Liver (tissue), 8 donors: ENCODE measurements at regions not wholly inside any gene's neighbourhood (a gene's known extent, or its start where the extent isn't known, plus 50 kb on each side); places are given as distances from the start of the nearest gene placed in this dataset.

Source experiments
- DNase-seq: peaks from one replicate; pipeline ENCODE4 v3.0.0-alpha.2; 2017; ENCODE audit warnings: low spot score
- H3K27ac ChIP-seq, 2 donors: one replicate each; pipeline ENCODE4 v1.7.0; 2013; ENCODE audit warnings: inconsistent platforms in 2 of 2, low read length in 2 of 2, control low read depth in 1 of 2, low read depth in 1 of 2, mild to moderate bottlenecking in 1 of 2
- H3K27me3 ChIP-seq, 4 donors: one replicate each; pipeline versions ENCODE4 v1.6.1 to v1.7.0; 2013; ENCODE audit warnings: low read length in 3 of 4, inconsistent platforms in 1 of 4, mild to moderate bottlenecking in 1 of 4, moderate library complexity in 1 of 4; ENCODE audit not compliant: control insufficient read depth in 4 of 4, insufficient read depth in 4 of 4
- H3K36me3 ChIP-seq, 4 donors: one replicate each; pipeline versions ENCODE4 v1.6.1 to v1.7.0; 2013; ENCODE audit warnings: low read length in 3 of 4, mild to moderate bottlenecking in 3 of 4, low read depth in 1 of 4, moderate library complexity in 1 of 4; ENCODE audit not compliant: control insufficient read depth in 4 of 4, insufficient read depth in 3 of 4
- H3K4me1 ChIP-seq, 4 donors: one replicate each; pipeline versions ENCODE4 v1.6.1 to v1.7.0; 2013; ENCODE audit warnings: low read length in 3 of 4, mild to moderate bottlenecking in 3 of 4, moderate library complexity in 1 of 4; ENCODE audit not compliant: control insufficient read depth in 4 of 4, insufficient read depth in 4 of 4
- H3K4me3 ChIP-seq, 3 donors: one replicate each; pipeline versions ENCODE4 v1.6.1 to v1.7.0; 2013; ENCODE audit warnings: low read length in 3 of 3, control low read depth in 1 of 3, low read depth in 1 of 3, mild to moderate bottlenecking in 1 of 3
- H3K9ac ChIP-seq, 2 donors: one replicate each; pipeline ENCODE4 v1.7.0; 2013; ENCODE audit warnings: low read length in 2 of 2, mild to moderate bottlenecking in 2 of 2, moderate library complexity in 2 of 2, control low read depth in 1 of 2, low read depth in 1 of 2
- H3K9me3 ChIP-seq, 4 donors: one replicate each; pipeline versions ENCODE4 v1.6.1 to v1.7.0; 2013; ENCODE audit warnings: low read length in 3 of 4; ENCODE audit not compliant: control insufficient read depth in 4 of 4
- FOXA1 ChIP-seq: IDR thresholded peaks from 2 replicates; pipeline ENCODE4 v1.6.1; 2016; ENCODE audit warnings: antibody characterized with exemption
- FOXA2 ChIP-seq: IDR thresholded peaks from 2 replicates; pipeline ENCODE4 v1.6.1; 2016; ENCODE audit warnings: antibody characterized with exemption
- GABPA ChIP-seq, 2 donors: IDR thresholded peaks in 1 of 2; conservative IDR thresholded peaks in 1 of 2; 2 replicates each; pipeline ENCODE4 v1.6.1; 2016; ENCODE audit warnings: antibody characterized with exemption in 2 of 2, mild to moderate bottlenecking in 1 of 2, moderate library complexity in 1 of 2
- HNF4A ChIP-seq, 2 donors: conservative IDR thresholded peaks; 2 replicates each; pipeline ENCODE4 v1.6.1; 2016; ENCODE audit warnings: antibody characterized with exemption in 2 of 2, mild to moderate bottlenecking in 2 of 2
- HNF4G ChIP-seq: IDR thresholded peaks from 2 replicates; pipeline ENCODE4 v1.6.1; 2016; ENCODE audit warnings: antibody characterized with exemption
- JUND ChIP-seq, 2 donors: IDR thresholded peaks; 2 replicates each; pipeline ENCODE4 v1.6.1; 2016; ENCODE audit warnings: antibody characterized with exemption in 2 of 2
- NR2F2 ChIP-seq: IDR thresholded peaks from 2 replicates; pipeline ENCODE4 v1.6.1; 2016; ENCODE audit warnings: antibody characterized with exemption
- RAD21 ChIP-seq, 2 donors: IDR thresholded peaks; 2 replicates each; pipeline ENCODE4 v1.6.1; 2016; ENCODE audit warnings: antibody characterized with exemption in 2 of 2, mild to moderate bottlenecking in 2 of 2
- RXRA ChIP-seq, 2 donors: IDR thresholded peaks; 2 replicates each; pipeline ENCODE4 v1.6.1; 2017 to 2018; ENCODE audit warnings: antibody characterized with exemption in 2 of 2, mild to moderate bottlenecking in 1 of 2
- SP1 ChIP-seq: IDR thresholded peaks from 2 replicates; pipeline ENCODE4 v1.6.1; 2018; ENCODE audit warnings: antibody characterized with exemption, mild to moderate bottlenecking
- YY1 ChIP-seq: IDR thresholded peaks from 2 replicates; pipeline ENCODE4 v1.6.1; 2016; ENCODE audit warnings: antibody characterized with exemption, mild to moderate bottlenecking
- WGBS: extraction: QIAGEN DNeasy Blood & Tissue Kit; methylation state at CpG from one replicate; pipeline ENCODE4 v1.1.7; 2013; 5-methylcytosine and 5-hydroxymethylcytosine counted together
- TF ChIP-seq, protein P1 (sequence below): IDR thresholded peaks from 2 replicates; pipeline ENCODE4 v1.6.1; 2016; ENCODE audit warnings: antibody characterized with exemption
- TF ChIP-seq, protein P2 (sequence below): fragments of 150-350 bp; IDR thresholded peaks from 2 replicates; pipeline ENCODE4 v1.5.1; 2017; ENCODE audit warnings: improper control_type of control experiment, low read depth, low read length; ENCODE audit not compliant: missing input control
- TF ChIP-seq, protein P3 (sequence below): IDR thresholded peaks from 2 replicates; pipeline ENCODE4 v1.6.1; 2016; ENCODE audit warnings: antibody characterized with exemption
- TF ChIP-seq, protein P4 (sequence below): IDR thresholded peaks from 2 replicates; pipeline ENCODE4 v1.6.1; 2016; ENCODE audit warnings: antibody characterized with exemption
- TF ChIP-seq, protein P5 (sequence below): IDR thresholded peaks from 2 replicates; pipeline ENCODE4 v1.6.1; 2016; ENCODE audit warnings: antibody characterized with exemption, mild to moderate bottlenecking
- donor health status: healthy.
- donor health status: healthy.
- donor health status: healthy.
- donor health status: healthy.
- donor health status: healthy.

DNA sequence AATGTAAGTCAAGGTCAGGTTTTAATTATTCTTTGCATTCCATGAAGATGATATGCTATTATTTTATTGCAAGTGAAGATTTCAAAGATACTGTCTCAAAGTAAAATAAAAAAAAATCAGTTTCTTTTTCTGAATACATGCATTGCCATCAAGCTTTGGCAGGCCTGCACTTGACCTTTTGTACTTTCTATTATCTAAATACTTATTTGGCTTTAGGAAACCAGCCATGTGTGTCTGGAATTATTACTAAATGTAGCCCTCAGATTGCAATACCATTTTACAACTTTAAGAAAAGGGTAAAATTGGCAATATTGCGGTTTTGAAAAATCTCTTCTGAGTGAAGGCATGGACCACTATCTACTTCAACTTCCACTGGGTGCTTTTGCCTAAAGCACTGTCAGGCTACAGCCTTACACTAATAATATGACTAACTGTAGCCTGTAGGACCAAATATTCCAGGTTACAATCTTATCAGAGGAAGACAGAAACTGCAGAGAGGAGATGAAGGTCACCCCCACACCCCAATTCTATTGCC lies 349.4 kb upstream of the DCBLD2 start:
- H3K4me3 ChIP-seq, result no peak overlapping the region
- peaks cover 0 to 4% (median under 1%) of the 10 kb centered on the region in 4 donors for H3K4me1 ChIP-seq
- no peaks in the 10 kb centered on the region for H3K9me3 ChIP-seq
- H3K27ac ChIP-seq, result no peak overlapping the region
- DNase-seq, result no peak
- no peaks in the 10 kb centered on the region for H3K27me3 ChIP-seq
- 44% methylated on average over 1 of the region's 1 CpG for whole genome bisulfite sequencing
- no peak overlapping the region for H3K9ac ChIP-seq
- H3K36me3 ChIP-seq, result no peaks in the 10 kb centered on the region
- TF ChIP-seq, protein P1, sequence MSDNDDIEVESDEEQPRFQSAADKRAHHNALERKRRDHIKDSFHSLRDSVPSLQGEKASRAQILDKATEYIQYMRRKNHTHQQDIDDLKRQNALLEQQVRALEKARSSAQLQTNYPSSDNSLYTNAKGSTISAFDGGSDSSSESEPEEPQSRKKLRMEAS, result no peak
- TF ChIP-seq YY1 (no peak), FOXA2 (no peak), FOXA1 (no peak), SP1 (peak; percentile 15), HNF4G (no peak), RAD21 (IDR thresholded peaks at IDR 0.05) (no peak), JUND (IDR thresholded peaks at IDR 0.05) (no peak), RXRA (IDR thresholded peaks at IDR 0.05) (peak in 1 of 2 donors; percentile 32), HNF4A (conservative IDR thresholded peaks at IDR 0.05) (peak; percentile 24 to 63), GABPA (IDR thresholded peaks at IDR 0.05 in 1 of 2, conservative IDR thresholded peaks at IDR 0.05 in 1 of 2) (no peak), NR2F2 (peak; percentile 63)
- TF ChIP-seq, protein P2, sequence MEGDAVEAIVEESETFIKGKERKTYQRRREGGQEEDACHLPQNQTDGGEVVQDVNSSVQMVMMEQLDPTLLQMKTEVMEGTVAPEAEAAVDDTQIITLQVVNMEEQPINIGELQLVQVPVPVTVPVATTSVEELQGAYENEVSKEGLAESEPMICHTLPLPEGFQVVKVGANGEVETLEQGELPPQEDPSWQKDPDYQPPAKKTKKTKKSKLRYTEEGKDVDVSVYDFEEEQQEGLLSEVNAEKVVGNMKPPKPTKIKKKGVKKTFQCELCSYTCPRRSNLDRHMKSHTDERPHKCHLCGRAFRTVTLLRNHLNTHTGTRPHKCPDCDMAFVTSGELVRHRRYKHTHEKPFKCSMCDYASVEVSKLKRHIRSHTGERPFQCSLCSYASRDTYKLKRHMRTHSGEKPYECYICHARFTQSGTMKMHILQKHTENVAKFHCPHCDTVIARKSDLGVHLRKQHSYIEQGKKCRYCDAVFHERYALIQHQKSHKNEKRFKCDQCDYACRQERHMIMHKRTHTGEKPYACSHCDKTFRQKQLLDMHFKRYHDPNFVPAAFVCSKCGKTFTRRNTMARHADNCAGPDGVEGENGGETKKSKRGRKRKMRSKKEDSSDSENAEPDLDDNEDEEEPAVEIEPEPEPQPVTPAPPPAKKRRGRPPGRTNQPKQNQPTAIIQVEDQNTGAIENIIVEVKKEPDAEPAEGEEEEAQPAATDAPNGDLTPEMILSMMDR, result no peak
- TF ChIP-seq, protein P3, sequence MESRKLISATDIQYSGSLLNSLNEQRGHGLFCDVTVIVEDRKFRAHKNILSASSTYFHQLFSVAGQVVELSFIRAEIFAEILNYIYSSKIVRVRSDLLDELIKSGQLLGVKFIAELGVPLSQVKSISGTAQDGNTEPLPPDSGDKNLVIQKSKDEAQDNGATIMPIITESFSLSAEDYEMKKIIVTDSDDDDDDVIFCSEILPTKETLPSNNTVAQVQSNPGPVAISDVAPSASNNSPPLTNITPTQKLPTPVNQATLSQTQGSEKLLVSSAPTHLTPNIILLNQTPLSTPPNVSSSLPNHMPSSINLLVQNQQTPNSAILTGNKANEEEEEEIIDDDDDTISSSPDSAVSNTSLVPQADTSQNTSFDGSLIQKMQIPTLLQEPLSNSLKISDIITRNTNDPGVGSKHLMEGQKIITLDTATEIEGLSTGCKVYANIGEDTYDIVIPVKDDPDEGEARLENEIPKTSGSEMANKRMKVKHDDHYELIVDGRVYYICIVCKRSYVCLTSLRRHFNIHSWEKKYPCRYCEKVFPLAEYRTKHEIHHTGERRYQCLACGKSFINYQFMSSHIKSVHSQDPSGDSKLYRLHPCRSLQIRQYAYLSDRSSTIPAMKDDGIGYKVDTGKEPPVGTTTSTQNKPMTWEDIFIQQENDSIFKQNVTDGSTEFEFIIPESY, result no peak
- TF ChIP-seq, protein P4, sequence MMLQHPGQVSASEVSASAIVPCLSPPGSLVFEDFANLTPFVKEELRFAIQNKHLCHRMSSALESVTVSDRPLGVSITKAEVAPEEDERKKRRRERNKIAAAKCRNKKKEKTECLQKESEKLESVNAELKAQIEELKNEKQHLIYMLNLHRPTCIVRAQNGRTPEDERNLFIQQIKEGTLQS, result no peak

DNA sequence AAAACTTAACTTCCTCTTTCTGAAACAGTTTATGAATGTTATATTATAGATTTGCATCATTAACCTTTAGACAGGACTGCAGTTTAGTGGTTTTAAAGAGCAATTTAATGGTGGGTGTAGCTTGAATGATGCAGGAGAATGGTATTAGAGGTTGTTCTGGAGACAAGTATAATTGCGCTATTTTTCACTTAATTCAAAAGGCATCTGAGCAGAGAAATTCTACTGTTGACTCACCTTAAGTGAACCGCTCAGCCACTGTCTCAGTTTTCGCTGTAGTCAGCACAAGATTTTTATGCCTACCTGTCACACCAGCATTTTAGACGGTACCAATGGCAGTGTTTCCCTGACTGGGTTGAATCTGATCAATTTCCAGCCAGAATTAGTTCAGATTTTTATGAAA lies 348.8 kb upstream of the DCBLD2 start:
- Histone ChIP-seq H3K27ac (no peak overlapping the region), H3K4me3 (no peak overlapping the region), H3K9ac (no peak overlapping the region), H3K36me3 (no peaks in the 10 kb centered on the region), H3K9me3 (no peaks in the 10 kb centered on the region), H3K4me1 (peaks cover 0 to 4% (median under 1%) of the 10 kb centered on the region in 4 donors), H3K27me3 (no peaks in the 10 kb centered on the region)
- 60% methylated on average over 4 of the region's 4 CpGs for WGBS
- TF ChIP-seq, protein P5, sequence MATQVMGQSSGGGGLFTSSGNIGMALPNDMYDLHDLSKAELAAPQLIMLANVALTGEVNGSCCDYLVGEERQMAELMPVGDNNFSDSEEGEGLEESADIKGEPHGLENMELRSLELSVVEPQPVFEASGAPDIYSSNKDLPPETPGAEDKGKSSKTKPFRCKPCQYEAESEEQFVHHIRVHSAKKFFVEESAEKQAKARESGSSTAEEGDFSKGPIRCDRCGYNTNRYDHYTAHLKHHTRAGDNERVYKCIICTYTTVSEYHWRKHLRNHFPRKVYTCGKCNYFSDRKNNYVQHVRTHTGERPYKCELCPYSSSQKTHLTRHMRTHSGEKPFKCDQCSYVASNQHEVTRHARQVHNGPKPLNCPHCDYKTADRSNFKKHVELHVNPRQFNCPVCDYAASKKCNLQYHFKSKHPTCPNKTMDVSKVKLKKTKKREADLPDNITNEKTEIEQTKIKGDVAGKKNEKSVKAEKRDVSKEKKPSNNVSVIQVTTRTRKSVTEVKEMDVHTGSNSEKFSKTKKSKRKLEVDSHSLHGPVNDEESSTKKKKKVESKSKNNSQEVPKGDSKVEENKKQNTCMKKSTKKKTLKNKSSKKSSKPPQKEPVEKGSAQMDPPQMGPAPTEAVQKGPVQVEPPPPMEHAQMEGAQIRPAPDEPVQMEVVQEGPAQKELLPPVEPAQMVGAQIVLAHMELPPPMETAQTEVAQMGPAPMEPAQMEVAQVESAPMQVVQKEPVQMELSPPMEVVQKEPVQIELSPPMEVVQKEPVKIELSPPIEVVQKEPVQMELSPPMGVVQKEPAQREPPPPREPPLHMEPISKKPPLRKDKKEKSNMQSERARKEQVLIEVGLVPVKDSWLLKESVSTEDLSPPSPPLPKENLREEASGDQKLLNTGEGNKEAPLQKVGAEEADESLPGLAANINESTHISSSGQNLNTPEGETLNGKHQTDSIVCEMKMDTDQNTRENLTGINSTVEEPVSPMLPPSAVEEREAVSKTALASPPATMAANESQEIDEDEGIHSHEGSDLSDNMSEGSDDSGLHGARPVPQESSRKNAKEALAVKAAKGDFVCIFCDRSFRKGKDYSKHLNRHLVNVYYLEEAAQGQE, result no peak
- TF ChIP-seq HNF4G, result no peak
- TF ChIP-seq FOXA1, result no peak
- no peak for TF ChIP-seq RXRA (IDR thresholded peaks at IDR 0.05)
- TF ChIP-seq, protein P2, result no peak
- TF ChIP-seq NR2F2, result no peak
- TF ChIP-seq, protein P4, result no peak
- TF ChIP-seq, protein P1, result no peak
- no peak for TF ChIP-seq SP1
- no peak for TF ChIP-seq HNF4A (conservative IDR thresholded peaks at IDR 0.05)
- no peak for DNase-seq
